Trophoblast cell (in vitro differentiated cells and primary cell): ENCODE measurements at regions not wholly inside any gene's neighbourhood (a gene's known extent, or its start where the extent isn't known, plus 50 kb on each side); places are given as distances from the start of the nearest gene placed in this dataset.

Experiments
- DNase-seq, 2 donors: peaks; one replicate each; pipeline ENCODE4 v3.0.0-alpha.2; 2016
- H2AFZ ChIP-seq: 2 replicates; pipeline ENCODE4 v1.6.1; 2013; ENCODE audit warnings: low read length, moderate library complexity, mild to moderate bottlenecking; ENCODE audit not compliant: insufficient read depth, poor library complexity
- H2AK5ac ChIP-seq: 2 replicates; pipeline ENCODE4 v1.6.1; 2013; ENCODE audit warnings: mild to moderate bottlenecking, low read length
- H2BK120ac ChIP-seq: 2 replicates; pipeline ENCODE4 v1.6.1; 2013; ENCODE audit warnings: low read length, mild to moderate bottlenecking, moderate library complexity; ENCODE audit not compliant: insufficient read depth, poor library complexity
- H2BK12ac ChIP-seq: 2 replicates; pipeline ENCODE4 v1.6.1; 2013; ENCODE audit warnings: mild to moderate bottlenecking, low read length, moderate library complexity
- H2BK5ac ChIP-seq: 2 replicates; pipeline ENCODE4 v1.6.1; 2013; ENCODE audit warnings: low read length, low read depth, moderate library complexity, mild to moderate bottlenecking; ENCODE audit not compliant: poor library complexity
- H3K14ac ChIP-seq: 2 replicates; pipeline ENCODE4 v1.6.1; 2013; ENCODE audit warnings: mild to moderate bottlenecking, low read length
- H3K18ac ChIP-seq: 2 replicates; pipeline ENCODE4 v1.6.1; 2013; ENCODE audit warnings: mild to moderate bottlenecking, low read length
- H3K23ac ChIP-seq: 2 replicates; pipeline ENCODE4 v1.6.1; 2013; ENCODE audit warnings: low read length
- H3K27ac ChIP-seq: 2 replicates; pipeline ENCODE4 v1.5.1; 2013; ENCODE audit warnings: low read depth, mild to moderate bottlenecking, inconsistent platforms, low read length, moderate library complexity
- H3K27me3 ChIP-seq: 2 replicates; pipeline ENCODE4 v1.6.1; 2013; ENCODE audit warnings: inconsistent platforms, mild to moderate bottlenecking, low read length, moderate library complexity; ENCODE audit not compliant: insufficient read depth
- H3K36me3 ChIP-seq, 2 experiments: 1 replicate in 1 of 2; 2 replicates in 1 of 2; pipeline ENCODE4 v1.6.1; 2013; ENCODE audit warnings: low read length in 2 of 2, mild to moderate bottlenecking in 2 of 2, moderate library complexity in 1 of 2; ENCODE audit not compliant: insufficient read depth in 2 of 2, control insufficient read depth in 1 of 2
- H3K4ac ChIP-seq: 2 replicates; pipeline ENCODE4 v1.6.1; 2013; ENCODE audit warnings: low read depth, mild to moderate bottlenecking, low read length, moderate library complexity
- H3K4me1 ChIP-seq, 2 experiments: 1 replicate in 1 of 2; 2 replicates in 1 of 2; pipeline ENCODE4 v1.6.1; 2013; ENCODE audit warnings: low read length in 2 of 2, mild to moderate bottlenecking in 2 of 2, moderate library complexity in 1 of 2; ENCODE audit not compliant: insufficient read depth in 2 of 2, control insufficient read depth in 1 of 2
- H3K4me2 ChIP-seq: 2 replicates; pipeline ENCODE4 v1.6.1; 2013; ENCODE audit warnings: inconsistent platforms, mild to moderate bottlenecking, low read length, moderate library complexity
- H3K4me3 ChIP-seq: 2 replicates; pipeline ENCODE4 v1.5.1; 2013; ENCODE audit warnings: mild to moderate bottlenecking, low read depth, low read length, inconsistent platforms
- H3K79me1 ChIP-seq: one replicate; pipeline ENCODE4 v1.6.1; 2013; ENCODE audit warnings: low read length
- H3K79me2 ChIP-seq: 2 replicates; pipeline ENCODE4 v1.6.1; 2013; ENCODE audit warnings: low read length, mild to moderate bottlenecking; ENCODE audit not compliant: control insufficient read depth, insufficient read depth, poor library complexity
- H3K9ac ChIP-seq: 2 replicates; pipeline ENCODE4 v1.6.1; 2013; ENCODE audit warnings: mild to moderate bottlenecking, low read length
- H3K9me3 ChIP-seq: 2 replicates; pipeline ENCODE4 v1.6.1; 2013; ENCODE audit warnings: low read depth, mild to moderate bottlenecking, control low read depth, inconsistent platforms, low read length; ENCODE audit not compliant: insufficient read depth
- H4K12ac ChIP-seq: 2 replicates; pipeline ENCODE4 v1.6.1; 2013; ENCODE audit warnings: low read depth, mild to moderate bottlenecking, low read length, moderate library complexity
- H4K8ac ChIP-seq: 2 replicates; pipeline ENCODE4 v1.6.1; 2013; ENCODE audit warnings: low read depth, mild to moderate bottlenecking, low read length, moderate library complexity
- H4K91ac ChIP-seq: one replicate; pipeline ENCODE4 v1.6.1; 2013; ENCODE audit warnings: low read depth, mild to moderate bottlenecking, low read length, moderate library complexity
- WGBS: extraction: QIAGEN DNeasy Blood & Tissue Kit; methylation state at CpG from one replicate; pipeline ENCODE4 v1.1.7; 2013; ENCODE audit warnings: missing lambda C conversion rate; ENCODE audit not compliant: insufficient read length, insufficient coverage; ENCODE audit errors: extremely low coverage; 5-methylcytosine and 5-hydroxymethylcytosine counted together

GRCh38 chr18:77711096-77711495, 461.4 kb downstream of the GALR1 start:
- no peaks in the 10 kb centered on the region for H3K9me3 ChIP-seq
- H2BK120ac ChIP-seq: no peak overlapping the region
- WGBS: no CpG with 5 or more reads among the region's 3 CpGs

GRCh38 chr18:77714716-77715115, 465.1 kb downstream of the GALR1 start:
- no peak overlapping the region for H4K12ac ChIP-seq
- no peak overlapping the region for H2BK12ac ChIP-seq
- no peaks in the 10 kb centered on the region for H3K4me1 ChIP-seq
- no peak overlapping the region for H3K4me3 ChIP-seq
- no peak overlapping the region for H2BK5ac ChIP-seq
- no peak overlapping the region for H3K27ac ChIP-seq
- H3K23ac ChIP-seq: no peak overlapping the region
- H4K8ac ChIP-seq: no peak overlapping the region
- H2AFZ ChIP-seq: no peak overlapping the region
- H2AK5ac ChIP-seq: no peak overlapping the region
- H3K9ac ChIP-seq: no peak overlapping the region
- H3K9me3 ChIP-seq: no peaks in the 10 kb centered on the region
- H3K27me3 ChIP-seq: no peaks in the 10 kb centered on the region
- no peak for DNase-seq
- no peak overlapping the region for H2BK120ac ChIP-seq
- no peaks in the 10 kb centered on the region for H3K79me2 ChIP-seq
- H3K14ac ChIP-seq: no peak overlapping the region
- no peak overlapping the region for H4K91ac ChIP-seq
- no peaks in the 10 kb centered on the region for H3K79me1 ChIP-seq
- no peak overlapping the region for H3K4ac ChIP-seq
- no peak overlapping the region for H3K18ac ChIP-seq
- H3K4me2 ChIP-seq: no peak overlapping the region
- WGBS: no CpG with 5 or more reads among the region's 8 CpGs
- no peaks in the 10 kb centered on the region for H3K36me3 ChIP-seq

More at GRCh38 chr18:77711096-77711495, 461.4 kb downstream of the GALR1 start:
- H3K79me1 ChIP-seq: no peaks in the 10 kb centered on the region
- no peak overlapping the region for H4K91ac ChIP-seq
- no peak overlapping the region for H3K23ac ChIP-seq
- no peak overlapping the region for H3K18ac ChIP-seq
- no peak overlapping the region for H2BK5ac ChIP-seq
- no peak overlapping the region for H3K27ac ChIP-seq
- H3K79me2 ChIP-seq: no peaks in the 10 kb centered on the region
- H2AFZ ChIP-seq: no peak overlapping the region
- H3K14ac ChIP-seq: no peak overlapping the region
- no peak overlapping the region for H4K8ac ChIP-seq
- H4K12ac ChIP-seq: no peak overlapping the region
- H3K4me1 ChIP-seq: no peaks in the 10 kb centered on the region
- H3K36me3 ChIP-seq: no peaks in the 10 kb centered on the region
- H3K27me3 ChIP-seq: no peaks in the 10 kb centered on the region
- H3K9ac ChIP-seq: no peak overlapping the region
- H3K4me3 ChIP-seq: no peak overlapping the region
- peak in 1 of 2 donors; percentile 1 for DNase-seq
- no peak overlapping the region for H2BK12ac ChIP-seq
- no peak overlapping the region for H2AK5ac ChIP-seq
- H3K4ac ChIP-seq: no peak overlapping the region
- H3K4me2 ChIP-seq: no peak overlapping the region

- Histone ChIP-seq H3K27ac (no peak overlapping the region), H3K4me1 (no peaks in the 10 kb centered on the region), H3K18ac (no peak overlapping the region), H3K4me2 (no peak overlapping the region), H3K23ac (no peak overlapping the region), H2BK12ac (no peak overlapping the region), H3K4me3 (no peak overlapping the region), H2BK5ac (no peak overlapping the region), H3K36me3 (no peaks in the 10 kb centered on the region), H4K8ac (no peak overlapping the region), H3K79me1 (no peaks in the 10 kb centered on the region), H3K4ac (no peak overlapping the region), H3K79me2 (no peaks in the 10 kb centered on the region), H4K12ac (no peak overlapping the region), H2AK5ac (no peak overlapping the region), H2BK120ac (no peak overlapping the region), H3K14ac (no peak overlapping the region), H3K9me3 (no peaks in the 10 kb centered on the region), H3K9ac (no peak overlapping the region), H2AFZ (no peak overlapping the region), H3K27me3 (no peaks in the 10 kb centered on the region), H4K91ac (no peak overlapping the region)
- no peak for DNase-seq
- WGBS: no CpG with 5 or more reads among the region's 5 CpGs
Measured at GRCh38 chr18:77716282-77716681, 466.6 kb downstream of the GALR1 start.

- H3K14ac ChIP-seq: no peak overlapping the region
- WGBS: no CpG with 5 or more reads among the region's 19 CpGs
Measured at GRCh38 chr18:77733292-77733903, 483.8 kb downstream of the GALR1 start.

More at GRCh38 chr18:77733292-77733903, 483.8 kb downstream of the GALR1 start:
- Histone ChIP-seq H4K12ac (no peak overlapping the region), H2AFZ (no peak overlapping the region), H3K23ac (no peak overlapping the region), H3K9me3 (peaks cover under 1% of the 10 kb centered on the region), H3K9ac (no peak overlapping the region), H3K18ac (no peak overlapping the region), H2AK5ac (no peak overlapping the region), H2BK5ac (no peak overlapping the region), H3K4me1 (no peaks in the 10 kb centered on the region), H3K4me2 (no peak overlapping the region), H3K79me2 (no peaks in the 10 kb centered on the region), H3K27me3 (no peaks in the 10 kb centered on the region), H2BK12ac (no peak overlapping the region), H4K91ac (no peak overlapping the region), H2BK120ac (no peak overlapping the region), H3K4me3 (no peak overlapping the region), H3K27ac (no peak overlapping the region), H3K36me3 (no peaks in the 10 kb centered on the region), H4K8ac (no peak overlapping the region), H3K79me1 (no peaks in the 10 kb centered on the region), H3K4ac (no peak overlapping the region)
- no peak for DNase-seq
